ENCODE measurements at regions not wholly inside any gene's neighbourhood (a gene's known extent, or its start where the extent isn't known, plus 50 kb on each side); places are given as distances from the start of the nearest gene placed in this dataset.

DNA sequence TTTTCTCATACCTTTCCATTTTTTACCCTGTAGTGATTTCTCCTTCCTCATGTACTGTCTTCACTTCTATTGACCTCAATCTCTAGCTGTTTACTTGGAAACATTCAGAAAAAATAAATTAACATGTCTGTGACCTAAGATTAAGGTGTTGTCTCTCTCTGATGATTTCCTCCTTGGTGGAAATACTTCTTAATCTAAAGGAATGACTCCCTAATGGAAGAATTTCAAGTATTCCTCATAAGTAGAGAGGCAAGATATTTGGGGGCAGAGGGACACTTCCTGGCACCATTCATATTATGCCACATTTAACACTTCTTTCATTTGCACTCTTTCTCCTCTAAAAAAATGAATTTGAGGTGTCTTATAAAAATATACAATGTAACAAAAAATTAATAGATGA is 202.8 kb downstream of the NEBL start:
- no peak overlapping the region for H2AK9ac ChIP-seq (replicated peaks; ENCODE audit: low read depth, low read length, poor library complexity)
- intact Hi-C loops (cut with micrococcal nuclease) (no loop called here), dilution Hi-C loops (cut with HindIII; ENCODE audit: low sequenced_read_pairs, unreplicated experiment) (no loop called here), in situ Hi-C loops (cut with MboI; ENCODE audit: low sequenced_read_pairs) (no loop called here)
- no peak overlapping the region for H3K56ac ChIP-seq (ENCODE audit: extremely low read depth, insufficient read depth, low read length)
- TF ChIP-seq SMC3 (IDR thresholded peaks at IDR 0.05; ENCODE audit: low read depth, low read length): no peak
- no peak for TF ChIP-seq MXI1 (IDR thresholded peaks at IDR 0.05; ENCODE audit: borderline replicate concordance, low read depth, low read length)
- TF ChIP-seq NFE2L2 (IDR thresholded peaks at IDR 0.05; ENCODE audit: low read depth, low read length): no peak
- no peak for TF ChIP-seq RCOR1 (IDR thresholded peaks at IDR 0.05; ENCODE audit: insufficient replicate concordance, low read length)
- no peak for TF ChIP-seq FOS (IDR thresholded peaks at IDR 0.05; ENCODE audit: low read depth, low read length)
- TF ChIP-seq POLR2A (IDR thresholded peaks at IDR 0.05; ENCODE audit: low read depth, low read length): no peak
- no peak for TF ChIP-seq MAZ (IDR thresholded peaks at IDR 0.05; ENCODE audit: borderline replicate concordance, low read depth, low read length)
- TF ChIP-seq CEBPB (IDR thresholded peaks at IDR 0.05; ENCODE audit: low read depth, low read length): no peak
- TF ChIP-seq CHD1 (IDR thresholded peaks at IDR 0.05; ENCODE audit: low read depth, low read length): no peak
- TF ChIP-seq, protein P1, sequence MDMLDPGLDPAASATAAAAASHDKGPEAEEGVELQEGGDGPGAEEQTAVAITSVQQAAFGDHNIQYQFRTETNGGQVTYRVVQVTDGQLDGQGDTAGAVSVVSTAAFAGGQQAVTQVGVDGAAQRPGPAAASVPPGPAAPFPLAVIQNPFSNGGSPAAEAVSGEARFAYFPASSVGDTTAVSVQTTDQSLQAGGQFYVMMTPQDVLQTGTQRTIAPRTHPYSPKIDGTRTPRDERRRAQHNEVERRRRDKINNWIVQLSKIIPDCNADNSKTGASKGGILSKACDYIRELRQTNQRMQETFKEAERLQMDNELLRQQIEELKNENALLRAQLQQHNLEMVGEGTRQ (IDR thresholded peaks at IDR 0.05; ENCODE audit: low read depth, low read length): no peak
- TF ChIP-seq, protein P2, sequence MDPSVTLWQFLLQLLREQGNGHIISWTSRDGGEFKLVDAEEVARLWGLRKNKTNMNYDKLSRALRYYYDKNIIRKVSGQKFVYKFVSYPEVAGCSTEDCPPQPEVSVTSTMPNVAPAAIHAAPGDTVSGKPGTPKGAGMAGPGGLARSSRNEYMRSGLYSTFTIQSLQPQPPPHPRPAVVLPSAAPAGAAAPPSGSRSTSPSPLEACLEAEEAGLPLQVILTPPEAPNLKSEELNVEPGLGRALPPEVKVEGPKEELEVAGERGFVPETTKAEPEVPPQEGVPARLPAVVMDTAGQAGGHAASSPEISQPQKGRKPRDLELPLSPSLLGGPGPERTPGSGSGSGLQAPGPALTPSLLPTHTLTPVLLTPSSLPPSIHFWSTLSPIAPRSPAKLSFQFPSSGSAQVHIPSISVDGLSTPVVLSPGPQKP (IDR thresholded peaks at IDR 0.05; ENCODE audit: borderline replicate concordance, low read depth, low read length): no peak
- TF ChIP-seq RFX5 (IDR thresholded peaks at IDR 0.05; ENCODE audit: low read depth, low read length): no peak
- no peak for TF ChIP-seq MAFK (IDR thresholded peaks at IDR 0.05; ENCODE audit: low read depth, low read length)
- BruUV-seq (replicated peaks): no TSS peak
- H2AK5ac ChIP-seq (ENCODE audit: low read depth, low read length): no peak overlapping the region
- no peak overlapping the region for H2AFZ ChIP-seq (replicated peaks; ENCODE audit: low read length, poor library complexity)
- H3K27ac ChIP-seq (ENCODE audit: insufficient read depth, low read length): no peak overlapping the region
- H3K4me1 ChIP-seq (ENCODE audit: control insufficient read depth, insufficient read depth, low read length): no peaks in the 10 kb centered on the region
- H2BK20ac ChIP-seq (ENCODE audit: low read depth, low read length): no peak overlapping the region
- H2BK5ac ChIP-seq (ENCODE audit: low read depth, low read length, poor library complexity, severe bottlenecking): no peak overlapping the region
- no peak overlapping the region for H2BK120ac ChIP-seq (ENCODE audit: low read depth, low read length)
- no peaks in the 10 kb centered on the region for H3K79me1 ChIP-seq (ENCODE audit: low read depth in 1 of 2, low read length in 2 of 2)
- ChIA-PET CTCF (no interaction called here), POLR2A (ENCODE audit: unreplicated experiment) (no interaction called here)
- H3K9me1 ChIP-seq (ENCODE audit: insufficient read depth, low read length): no peaks in the 10 kb centered on the region
- H2BK15ac ChIP-seq (ENCODE audit: low read depth, low read length): no peak overlapping the region
- H3K9ac ChIP-seq (ENCODE audit: low read depth, low read length): no peak overlapping the region
- no peak overlapping the region for H3K18ac ChIP-seq (ENCODE audit: low read depth, low read length)
- H3K23ac ChIP-seq (ENCODE audit: low read depth, low read length): no peak overlapping the region
- peaks cover 8% of the 10 kb centered on the region for H3K9me3 ChIP-seq (ENCODE audit: control insufficient read depth, insufficient read depth, low read length)
- H4K91ac ChIP-seq (ENCODE audit: insufficient read depth, low read depth, low read length): no peak overlapping the region
- no peak overlapping the region for H3K14ac ChIP-seq (replicated peaks; ENCODE audit: low read depth, low read length)
- no peak overlapping the region for H3K4me2 ChIP-seq (ENCODE audit: low read depth, low read length)
- no peak overlapping the region for H4K5ac ChIP-seq (ENCODE audit: low read depth, low read length)
- H4K8ac ChIP-seq (ENCODE audit: low read depth in 2 of 2, low read length in 2 of 2): no peak overlapping the region
- no peaks in the 10 kb centered on the region for H3K36me3 ChIP-seq (ENCODE audit: control insufficient read depth, insufficient read depth, low read length)
- H4K20me1 ChIP-seq (ENCODE audit: insufficient read depth, low read length): no peaks in the 10 kb centered on the region
- no peaks in the 10 kb centered on the region for H3K27me3 ChIP-seq (ENCODE audit: control insufficient read depth, insufficient read depth, low read length)
- H3K4ac ChIP-seq (ENCODE audit: low read depth, low read length): no peak overlapping the region
- DNase-seq (no peak), ATAC-seq (ENCODE audit: low read depth) (no peak)
- H3K4me3 ChIP-seq (ENCODE audit: insufficient read depth, low read depth, low read length): no peak overlapping the region

Measured in IMR-90 (cell line).